ENCODE measurements at regions not wholly inside any gene's neighbourhood (a gene's known extent, or its start where the extent isn't known, plus 50 kb on each side); places are given as distances from the start of the nearest gene placed in this dataset.

GRCh38 chr13:105655046-105655445 is 880.4 kb downstream of the EFNB2 start:
- ChIA-PET POLR2A (no interaction called here), CTCF (interaction anchor here (0.6 kb wide), 2 partner anchors 77 to 106 kb away, joined by 3 read pairs; no protein-coding TSS in a partner anchor)
- Histone ChIP-seq H3K36me3 (ENCODE audit: control insufficient read depth in 2 of 2, insufficient read depth in 1 of 2, low read length in 2 of 2) (no peaks in the 10 kb centered on the region), H3K9me3 (ENCODE audit: control insufficient read depth, insufficient read depth, low read depth, low read length) (no peaks in the 10 kb centered on the region), H3K4me1 (ENCODE audit: control insufficient read depth, insufficient read depth, low read length) (no peaks in the 10 kb centered on the region), H3K27ac (ENCODE audit: extremely low read depth, low read depth, low read length) (no peak overlapping the region), H3K4me3 (ENCODE audit: low read depth, low read length) (no peak overlapping the region)
- TF ChIP-seq BCL11B (tag by site-specific recombination; IDR thresholded peaks at IDR 0.05; ENCODE audit: low read depth): no peak
- TF ChIP-seq ZNF350 (tag by site-specific recombination; IDR thresholded peaks at IDR 0.05): no peak
- TF ChIP-seq ZNF335 (tag by site-specific recombination; conservative IDR thresholded peaks at IDR 0.05): no peak
- TF ChIP-seq ZNF518A (tag by site-specific recombination; conservative IDR thresholded peaks at IDR 0.05; ENCODE audit: low read depth): no peak
- no peak for TF ChIP-seq SCRT1 (tag by site-specific recombination; IDR thresholded peaks at IDR 0.05; ENCODE audit: borderline replicate concordance)
- TF ChIP-seq ZNF112 (tag by site-specific recombination; IDR thresholded peaks at IDR 0.05): no peak
- no peak for TF ChIP-seq ZNF571 (tag by site-specific recombination; IDR thresholded peaks at IDR 0.05)
- no peak for TF ChIP-seq REPIN1 (tag by site-specific recombination; IDR thresholded peaks at IDR 0.05; ENCODE audit: low read depth)
- TF ChIP-seq ZFP37 (tag by site-specific recombination; IDR thresholded peaks at IDR 0.05): no peak
- TF ChIP-seq AEBP2 (tag by site-specific recombination; IDR thresholded peaks at IDR 0.05; ENCODE audit: borderline replicate concordance): no peak
- TF ChIP-seq ZNF549 (tag by site-specific recombination; IDR thresholded peaks at IDR 0.05): no peak
- no peak for TF ChIP-seq ZBTB20 (tag by site-specific recombination; IDR thresholded peaks at IDR 0.05)
- no peak for TF ChIP-seq KLF17 (tag by site-specific recombination; IDR thresholded peaks at IDR 0.05)
- no peak for TF ChIP-seq PBX3 (CRISPR knock-in tag; IDR thresholded peaks at IDR 0.05)
- TF ChIP-seq, protein P1, sequence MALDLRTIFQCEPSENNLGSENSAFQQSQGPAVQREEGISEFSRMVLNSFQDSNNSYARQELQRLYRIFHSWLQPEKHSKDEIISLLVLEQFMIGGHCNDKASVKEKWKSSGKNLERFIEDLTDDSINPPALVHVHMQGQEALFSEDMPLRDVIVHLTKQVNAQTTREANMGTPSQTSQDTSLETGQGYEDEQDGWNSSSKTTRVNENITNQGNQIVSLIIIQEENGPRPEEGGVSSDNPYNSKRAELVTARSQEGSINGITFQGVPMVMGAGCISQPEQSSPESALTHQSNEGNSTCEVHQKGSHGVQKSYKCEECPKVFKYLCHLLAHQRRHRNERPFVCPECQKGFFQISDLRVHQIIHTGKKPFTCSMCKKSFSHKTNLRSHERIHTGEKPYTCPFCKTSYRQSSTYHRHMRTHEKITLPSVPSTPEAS (tag by site-specific recombination; IDR thresholded peaks at IDR 0.05): no peak
- TF ChIP-seq MEIS1 (CRISPR knock-in tag; IDR thresholded peaks at IDR 0.05; ENCODE audit: borderline replicate concordance): no peak
- TF ChIP-seq ZNF548 (tag by site-specific recombination; IDR thresholded peaks at IDR 0.05): no peak
